Gastrocnemius medialis (tissue), 4 donors: ENCODE measurements at regions not wholly inside any gene's neighbourhood (a gene's known extent, or its start where the extent isn't known, plus 50 kb on each side); places are given as distances from the start of the nearest gene placed in this dataset.

Experiments used
- CTCF ChIP-seq, 5 experiments: fragments of 450-650 bp in 3 of 5; fragments of 200-600 bp in 2 of 5; sonication (generic) in 2 of 5; IDR thresholded peaks in 4 of 5; conservative IDR thresholded peaks in 1 of 5; 1 replicate in 4 of 5; 2 replicates in 1 of 5; pipeline ENCODE4 v1.5.1; 2016 to 2019; ENCODE audit warnings: antibody characterized with exemption in 5 of 5, mild to moderate bottlenecking in 3 of 5, moderate library complexity in 3 of 5
- POLR2A ChIP-seq, 2 donors: fragments of 450-650 bp; IDR thresholded peaks; one replicate each; pipeline ENCODE4 v1.6.1; 2017; ENCODE audit warnings: antibody characterized with exemption in 2 of 2, mild to moderate bottlenecking in 2 of 2, moderate library complexity in 2 of 2

- TF ChIP-seq CTCF (IDR thresholded peaks at IDR 0.05 in 4 of 5, conservative IDR thresholded peaks at IDR 0.05 in 1 of 5) (no peak), POLR2A (IDR thresholded peaks at IDR 0.05) (no peak)
These were observed 135.7 kb downstream of the DHX35 start for GRCh38 chr20:39097889-39098288.
